ENCODE measurements at regions not wholly inside any gene's neighbourhood (a gene's known extent, or its start where the extent isn't known, plus 50 kb on each side); places are given as distances from the start of the nearest gene placed in this dataset.

- TF ChIP-seq CTCF (IDR thresholded peaks at IDR 0.05) (no peak), TAF1 (IDR thresholded peaks at IDR 0.05; ENCODE audit: borderline replicate concordance, low read depth, low read length) (no peak), RAD21 (IDR thresholded peaks at IDR 0.05; ENCODE audit: low read length) (no peak), MXI1 (IDR thresholded peaks at IDR 0.05; ENCODE audit: low read depth, low read length) (no peak), NRF1 (IDR thresholded peaks at IDR 0.05; ENCODE audit: low read depth, low read length) (no peak), GATA2 (CRISPR knock-in tag; IDR thresholded peaks at IDR 0.05) (no peak), SIN3A (IDR thresholded peaks at IDR 0.05; ENCODE audit: borderline replicate concordance, low read depth, low read length) (no peak), EP300 (IDR thresholded peaks at IDR 0.05; ENCODE audit: borderline replicate concordance in 1 of 2, low read depth in 1 of 2, low read length in 1 of 2) (no peak), FOXJ3 (CRISPR knock-in tag; IDR thresholded peaks at IDR 0.05) (no peak), EZH2phosphoT487 (IDR thresholded peaks at IDR 0.05; ENCODE audit: borderline replicate concordance, low read depth) (no peak)
- TF ChIP-seq, protein P1, sequence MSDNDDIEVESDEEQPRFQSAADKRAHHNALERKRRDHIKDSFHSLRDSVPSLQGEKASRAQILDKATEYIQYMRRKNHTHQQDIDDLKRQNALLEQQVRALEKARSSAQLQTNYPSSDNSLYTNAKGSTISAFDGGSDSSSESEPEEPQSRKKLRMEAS (IDR thresholded peaks at IDR 0.05; ENCODE audit: low read depth) = no peak
- TF ChIP-seq, protein P2, sequence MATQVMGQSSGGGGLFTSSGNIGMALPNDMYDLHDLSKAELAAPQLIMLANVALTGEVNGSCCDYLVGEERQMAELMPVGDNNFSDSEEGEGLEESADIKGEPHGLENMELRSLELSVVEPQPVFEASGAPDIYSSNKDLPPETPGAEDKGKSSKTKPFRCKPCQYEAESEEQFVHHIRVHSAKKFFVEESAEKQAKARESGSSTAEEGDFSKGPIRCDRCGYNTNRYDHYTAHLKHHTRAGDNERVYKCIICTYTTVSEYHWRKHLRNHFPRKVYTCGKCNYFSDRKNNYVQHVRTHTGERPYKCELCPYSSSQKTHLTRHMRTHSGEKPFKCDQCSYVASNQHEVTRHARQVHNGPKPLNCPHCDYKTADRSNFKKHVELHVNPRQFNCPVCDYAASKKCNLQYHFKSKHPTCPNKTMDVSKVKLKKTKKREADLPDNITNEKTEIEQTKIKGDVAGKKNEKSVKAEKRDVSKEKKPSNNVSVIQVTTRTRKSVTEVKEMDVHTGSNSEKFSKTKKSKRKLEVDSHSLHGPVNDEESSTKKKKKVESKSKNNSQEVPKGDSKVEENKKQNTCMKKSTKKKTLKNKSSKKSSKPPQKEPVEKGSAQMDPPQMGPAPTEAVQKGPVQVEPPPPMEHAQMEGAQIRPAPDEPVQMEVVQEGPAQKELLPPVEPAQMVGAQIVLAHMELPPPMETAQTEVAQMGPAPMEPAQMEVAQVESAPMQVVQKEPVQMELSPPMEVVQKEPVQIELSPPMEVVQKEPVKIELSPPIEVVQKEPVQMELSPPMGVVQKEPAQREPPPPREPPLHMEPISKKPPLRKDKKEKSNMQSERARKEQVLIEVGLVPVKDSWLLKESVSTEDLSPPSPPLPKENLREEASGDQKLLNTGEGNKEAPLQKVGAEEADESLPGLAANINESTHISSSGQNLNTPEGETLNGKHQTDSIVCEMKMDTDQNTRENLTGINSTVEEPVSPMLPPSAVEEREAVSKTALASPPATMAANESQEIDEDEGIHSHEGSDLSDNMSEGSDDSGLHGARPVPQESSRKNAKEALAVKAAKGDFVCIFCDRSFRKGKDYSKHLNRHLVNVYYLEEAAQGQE (IDR thresholded peaks at IDR 0.05; ENCODE audit: low read depth, low read length) = no peak
Observed at GRCh38 chr21:36543924-36544323, 64.0 kb upstream of the CLDN14 start.
